ENCODE measurements at regions not wholly inside any gene's neighbourhood (a gene's known extent, or its start where the extent isn't known, plus 50 kb on each side); places are given as distances from the start of the nearest gene placed in this dataset.

GRCh38 chrX:145936769-145937168, 119.1 kb downstream of the SLITRK2 start:
- DNase-seq = no peak
- Histone ChIP-seq H3K9ac (ENCODE audit: low read depth in 2 of 2, low read length in 2 of 2) (no peak overlapping the region), H3K27me3 (no peaks in the 10 kb centered on the region), H3K4me3 (no peak overlapping the region), H3K27ac (no peak overlapping the region), H3K4me1 (no peaks in the 10 kb centered on the region), H3K9me3 (no peaks in the 10 kb centered on the region), H3K36me3 (no peaks in the 10 kb centered on the region)
- TF ChIP-seq CTCF (IDR thresholded peaks at IDR 0.05) = no peak
- intact Hi-C loops (cut with DNase I) = no loop called here

GRCh38 chrX:145949056-145949455, 131.4 kb downstream of the SLITRK2 start:
- Histone ChIP-seq H3K4me3 (no peak overlapping the region), H3K9ac (ENCODE audit: low read depth in 2 of 2, low read length in 2 of 2) (no peak overlapping the region), H3K4me1 (no peaks in the 10 kb centered on the region), H3K27me3 (no peaks in the 10 kb centered on the region), H3K9me3 (no peaks in the 10 kb centered on the region), H3K36me3 (no peaks in the 10 kb centered on the region), H3K27ac (no peak overlapping the region)
- intact Hi-C loops (cut with DNase I) = no loop called here
- no peak for TF ChIP-seq CTCF (IDR thresholded peaks at IDR 0.05)
- DNase-seq = no peak

DNA sequence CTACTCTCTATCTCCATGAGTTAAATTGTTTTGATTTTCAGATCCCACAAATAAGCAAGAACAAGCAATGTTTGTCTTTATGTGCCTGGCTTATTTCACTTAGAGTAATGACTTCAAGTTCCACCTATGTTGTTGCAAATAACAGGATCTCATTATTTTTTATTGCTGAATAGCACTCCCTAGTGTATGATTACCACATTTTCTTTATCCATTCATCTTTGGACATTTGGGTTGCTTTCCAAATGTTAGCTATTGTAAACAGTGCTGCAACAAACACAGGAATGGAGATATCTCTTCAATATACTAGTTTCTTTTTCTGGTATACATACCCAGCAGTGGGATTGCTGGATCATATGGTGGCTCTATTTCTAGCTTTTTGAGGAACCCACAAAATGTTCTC, 136.0 kb downstream of the SLITRK2 start:
- intact Hi-C loops (cut with DNase I) = no loop called here

DNA sequence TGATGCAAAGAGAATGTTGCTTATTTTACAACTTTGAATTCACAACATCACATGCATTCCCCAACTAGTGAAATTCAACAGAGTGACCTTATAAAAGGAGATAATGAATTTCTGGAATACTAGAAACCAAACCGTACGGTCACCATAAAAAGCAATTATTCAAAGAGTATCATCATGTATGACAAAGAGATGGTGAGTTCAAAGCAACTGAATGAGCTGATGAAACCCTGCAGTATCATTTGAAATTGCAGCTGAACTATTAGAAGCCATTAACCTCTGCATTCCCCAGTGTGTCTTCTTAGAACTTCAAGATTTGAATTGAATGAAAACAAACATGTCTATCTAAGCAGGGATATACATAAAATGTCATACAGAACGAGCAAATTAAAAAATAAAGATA, 172.4 kb downstream of the SLITRK2 start:
- intact Hi-C loops (cut with DNase I) = no loop called here
- H3K27me3 ChIP-seq = no peaks in the 10 kb centered on the region
- no peaks in the 10 kb centered on the region for H3K36me3 ChIP-seq
- no peaks in the 10 kb centered on the region for H3K4me1 ChIP-seq
- no peak overlapping the region for H3K27ac ChIP-seq
- H3K9me3 ChIP-seq = no peaks in the 10 kb centered on the region
- H3K4me3 ChIP-seq = no peak overlapping the region
- TF ChIP-seq CTCF (IDR thresholded peaks at IDR 0.05) = no peak
- no peak overlapping the region for H3K9ac ChIP-seq (ENCODE audit: low read depth in 2 of 2, low read length in 2 of 2)
- no peak for DNase-seq

More for the DNA sequence above, 136.0 kb downstream of the SLITRK2 start:
- Histone ChIP-seq H3K4me3 (no peak overlapping the region), H3K4me1 (no peaks in the 10 kb centered on the region), H3K9ac (ENCODE audit: low read depth in 2 of 2, low read length in 2 of 2) (no peak overlapping the region), H3K9me3 (no peaks in the 10 kb centered on the region), H3K36me3 (no peaks in the 10 kb centered on the region), H3K27ac (no peak overlapping the region), H3K27me3 (no peaks in the 10 kb centered on the region)
- DNase-seq = no peak
- no peak for TF ChIP-seq CTCF (IDR thresholded peaks at IDR 0.05)

DNA sequence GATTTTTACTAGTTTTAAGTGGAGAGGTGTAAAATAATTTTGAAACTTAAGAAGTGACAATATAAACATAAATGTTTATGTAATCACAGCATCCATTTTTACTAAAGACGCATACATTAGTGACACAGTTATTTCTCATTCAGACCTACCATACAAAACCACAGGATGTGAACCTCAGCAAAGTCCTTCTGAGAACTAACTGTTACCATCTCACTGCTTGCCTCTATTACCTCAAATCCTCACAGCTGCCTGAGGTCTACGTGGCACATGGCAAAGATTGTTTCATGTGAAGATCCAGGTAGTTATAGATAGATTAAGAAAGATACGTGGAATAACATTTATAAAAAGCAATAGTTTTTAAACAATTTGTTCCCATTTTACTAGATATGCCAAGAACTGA, 189.0 kb downstream of the SLITRK2 start:
- Histone ChIP-seq H3K36me3 (no peaks in the 10 kb centered on the region), H3K9ac (ENCODE audit: low read depth in 2 of 2, low read length in 2 of 2) (no peak overlapping the region), H3K27ac (no peak overlapping the region), H3K9me3 (no peaks in the 10 kb centered on the region), H3K27me3 (no peaks in the 10 kb centered on the region), H3K4me1 (no peaks in the 10 kb centered on the region), H3K4me3 (no peak overlapping the region)
- TF ChIP-seq CTCF (IDR thresholded peaks at IDR 0.05) = no peak
- DNase-seq = no peak
- intact Hi-C loops (cut with DNase I) = no loop called here

DNA sequence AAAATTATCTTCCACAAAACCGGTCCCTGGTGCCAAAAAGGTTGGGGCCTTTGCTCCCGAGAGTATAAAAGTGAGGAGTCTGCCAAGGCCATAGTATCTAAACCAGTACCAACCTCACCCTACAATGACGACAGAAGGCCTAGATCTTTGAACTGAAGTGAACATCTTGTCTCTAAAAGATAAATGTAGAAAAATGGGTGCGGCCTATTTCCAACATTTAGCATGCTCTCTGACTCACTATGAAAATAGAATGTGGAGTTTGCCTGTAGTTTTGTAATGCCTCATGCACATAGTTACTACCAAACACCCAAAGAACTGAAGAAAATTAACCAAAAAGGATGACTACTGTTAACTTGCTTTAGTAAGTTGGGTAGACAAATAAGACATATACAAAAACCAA, 218.4 kb downstream of the SLITRK2 start:
- no peak for DNase-seq
- no peaks in the 10 kb centered on the region for H3K36me3 ChIP-seq
- H3K4me1 ChIP-seq = no peaks in the 10 kb centered on the region
- H3K4me3 ChIP-seq = no peak overlapping the region
- H3K27me3 ChIP-seq = no peaks in the 10 kb centered on the region
- H3K9ac ChIP-seq (ENCODE audit: low read depth in 2 of 2, low read length in 2 of 2) = no peak overlapping the region
- no peaks in the 10 kb centered on the region for H3K9me3 ChIP-seq
- intact Hi-C loops (cut with DNase I) = no loop called here
- no peak for TF ChIP-seq CTCF (IDR thresholded peaks at IDR 0.05)
- H3K27ac ChIP-seq = no peak overlapping the region
